Heart right ventricle (tissue), 16 donors: ENCODE measurements at regions not wholly inside any gene's neighbourhood (a gene's known extent, or its start where the extent isn't known, plus 50 kb on each side); places are given as distances from the start of the nearest gene placed in this dataset.
A peak's percentile ranks its signal among the peaks of the same experiment; 100 is the strongest.

Experiments used
- ATAC-seq, 8 donors: fragments of 200-7000 bp; cut with Tn5 transposase; one replicate each; pipeline ENCODE4 v1.9.1; 2020; ENCODE audit warnings: mild to moderate bottlenecking in 8 of 8, moderate library complexity in 8 of 8, moderate number of reproducible peaks in 1 of 8
- DNase-seq, 2 donors: peaks; one replicate each; pipeline ENCODE4 v3.0.0-alpha.2; 2020
- H3K27ac ChIP-seq, 10 donors: fragments of 200-600 bp; sonication (generic) in 2 of 10; one replicate each; pipeline versions ENCODE4 v1.5.0 to v1.8.0; 2020 to 2022; ENCODE audit warnings: mild to moderate bottlenecking in 3 of 10
- H3K27me3 ChIP-seq, 7 donors: fragments of 200-600 bp; one replicate each; pipeline ENCODE4 v1.8.0; 2021 to 2022; ENCODE audit warnings: mild to moderate bottlenecking in 2 of 7
- H3K36me3 ChIP-seq, 9 donors: fragments of 200-600 bp; sonication (generic) in 1 of 9; one replicate each; pipeline versions ENCODE4 v1.5.0 to v1.8.0; 2020 to 2022; ENCODE audit warnings: mild to moderate bottlenecking in 2 of 9
- H3K4me1 ChIP-seq, 9 donors: fragments of 200-600 bp; sonication (generic) in 1 of 9; one replicate each; pipeline versions ENCODE4 v1.5.0 to v1.8.0; 2020 to 2022; ENCODE audit warnings: mild to moderate bottlenecking in 4 of 9
- H3K4me3 ChIP-seq, 10 donors: fragments of 200-600 bp; sonication (generic) in 2 of 10; one replicate each; pipeline versions ENCODE4 v1.5.0 to v1.8.0; 2020 to 2022; ENCODE audit warnings: mild to moderate bottlenecking in 7 of 10, moderate library complexity in 2 of 10
- H3K9me3 ChIP-seq, 11 donors: fragments of 200-600 bp in 10 of 11; sonication (generic) in 2 of 11; one replicate each; pipeline versions ENCODE4 v1.5.0 to v1.8.0; 2013 to 2022; ENCODE audit warnings: mild to moderate bottlenecking in 2 of 11, control low read depth in 1 of 11, moderate library complexity in 1 of 11
- WGBS, 2 donors: extraction: QIAGEN DNeasy Blood & Tissue Kit; methylation state at CpG; one replicate each; pipeline ENCODE4 v1.1.7; 2013; ENCODE audit warnings: inconsistent platforms in 1 of 2; 5-methylcytosine and 5-hydroxymethylcytosine counted together
- intact Hi-C, 10 donors: fragments of 100-400 bp; cut with DNase I; formaldehyde crosslinking; loops; one replicate each; pipeline versions ENCODE4 v1.11.1 to v1.14.2; 2022
- TF ChIP-seq, protein P1 (sequence below), 9 donors: fragments of 200-600 bp; sonication (generic) in 2 of 9; IDR thresholded peaks; one replicate each; pipeline versions ENCODE4 v1.5.0 to v1.8.0; 2021 to 2022; ENCODE audit warnings: antibody characterized with exemption in 9 of 9, mild to moderate bottlenecking in 5 of 9, moderate library complexity in 1 of 9
- donor health status: Arrhythmogenic right ventricular cardiomyopathy.
- donor health status: ischemic (EF 13 %, LVEDD 7.1; RV severe dilation, severe dysfunction).
- donor health status: healthy with polysubstance abuse.
- donor health status: DM: no; HTN: yes; CAD: no.
- donor health status: DM: no; HTN: no; CAD: no.
- donor health status: ischemic (EF 25% LVEDD 6.9; RV normal size, moderate dysfunction).
- donor health status: ischemic (EF 25% LVEDD 5.7; RV mildly dilated, moderate dysfunction).
- donor health status: healthy.
- donor health status: DM: yes; HTN: yes; CAD: no.
- donor health status: Ischemic cardiomyopathy.
- donor health status: ischemic (EF 35%, LVEDD 5.7; RV mildly dilated, moderate dysfunction).
- donor health status: nonischemic (EF 11% LVEDD 7.7; RV severe dilation, severe dysfunction).
- donor health status: DM: yes; HTN: yes; CAD: no.
- donor health status: PGD.
- donor health status: ischemic (EF 29% LVEDD 5.4; RV normal size, mild dysfunction).
- donor health status: nonischemic (EF 23%, LVEDD 6.1; RV moderate dilation, normal function).

DNA sequence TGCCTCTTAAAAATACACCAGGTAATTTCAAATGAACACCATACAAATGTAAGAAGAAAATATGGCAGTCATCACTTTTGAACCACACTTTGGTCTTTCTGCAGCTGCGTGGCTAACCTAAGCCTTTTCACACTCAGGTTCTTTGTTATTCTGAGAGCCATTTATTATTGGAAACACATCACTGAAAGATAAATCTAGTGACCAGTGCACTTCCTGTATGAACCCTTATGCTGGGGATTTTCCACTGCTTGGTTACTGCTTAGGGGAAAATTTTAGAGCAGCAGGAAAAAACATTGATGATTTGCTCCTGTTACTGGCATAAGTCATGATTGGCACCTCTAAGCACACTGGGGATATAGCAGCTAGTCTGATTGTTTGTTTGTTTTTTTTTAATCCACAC, 58.6 kb upstream of the RANBP3L start:
- TF ChIP-seq, protein P1, sequence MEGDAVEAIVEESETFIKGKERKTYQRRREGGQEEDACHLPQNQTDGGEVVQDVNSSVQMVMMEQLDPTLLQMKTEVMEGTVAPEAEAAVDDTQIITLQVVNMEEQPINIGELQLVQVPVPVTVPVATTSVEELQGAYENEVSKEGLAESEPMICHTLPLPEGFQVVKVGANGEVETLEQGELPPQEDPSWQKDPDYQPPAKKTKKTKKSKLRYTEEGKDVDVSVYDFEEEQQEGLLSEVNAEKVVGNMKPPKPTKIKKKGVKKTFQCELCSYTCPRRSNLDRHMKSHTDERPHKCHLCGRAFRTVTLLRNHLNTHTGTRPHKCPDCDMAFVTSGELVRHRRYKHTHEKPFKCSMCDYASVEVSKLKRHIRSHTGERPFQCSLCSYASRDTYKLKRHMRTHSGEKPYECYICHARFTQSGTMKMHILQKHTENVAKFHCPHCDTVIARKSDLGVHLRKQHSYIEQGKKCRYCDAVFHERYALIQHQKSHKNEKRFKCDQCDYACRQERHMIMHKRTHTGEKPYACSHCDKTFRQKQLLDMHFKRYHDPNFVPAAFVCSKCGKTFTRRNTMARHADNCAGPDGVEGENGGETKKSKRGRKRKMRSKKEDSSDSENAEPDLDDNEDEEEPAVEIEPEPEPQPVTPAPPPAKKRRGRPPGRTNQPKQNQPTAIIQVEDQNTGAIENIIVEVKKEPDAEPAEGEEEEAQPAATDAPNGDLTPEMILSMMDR (IDR thresholded peaks at IDR 0.05), result no peak
- Histone ChIP-seq H3K4me3 (no peak overlapping the region), H3K4me1 (peaks cover 0 to 11% (median 0%) of the 10 kb centered on the region in 9 donors), H3K27ac (no peak overlapping the region), H3K27me3 (no peaks in the 10 kb centered on the region), H3K9me3 (no peaks in the 10 kb centered on the region), H3K36me3 (no peaks in the 10 kb centered on the region)
- intact Hi-C loops, result no loop called here
- ATAC-seq (no peak), DNase-seq (no peak)
- 44 to 48% methylated on average over 1 of the region's 1 CpG for WGBS, 2 donors

DNA sequence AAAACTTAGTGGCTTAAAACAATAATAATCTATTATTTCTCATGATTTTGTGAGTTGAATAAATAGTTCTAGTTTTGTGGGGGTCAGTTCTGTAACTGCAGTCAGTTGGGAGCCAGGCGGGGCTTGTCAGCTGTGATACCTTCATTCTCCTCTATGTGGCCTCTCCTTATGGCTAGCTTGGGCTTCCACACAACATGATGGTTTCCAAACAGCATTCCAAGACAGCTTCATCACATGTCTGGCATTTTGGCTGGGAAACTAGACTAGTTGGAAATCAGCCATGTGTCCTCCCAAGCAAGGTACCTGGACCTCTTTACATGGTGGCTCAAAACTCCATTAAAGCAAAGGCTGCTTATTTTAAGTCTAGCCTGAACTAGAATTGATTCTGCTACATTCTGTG, 61.4 kb upstream of the RANBP3L start:
- Histone ChIP-seq H3K4me1 (peaks cover 0 to 4% (median 0%) of the 10 kb centered on the region in 9 donors), H3K27me3 (no peaks in the 10 kb centered on the region), H3K4me3 (no peak overlapping the region), H3K36me3 (no peaks in the 10 kb centered on the region), H3K27ac (peak overlapping the region in 1 of 10 donors; percentile 34), H3K9me3 (no peaks in the 10 kb centered on the region)
- intact Hi-C loops, result no loop called here
- ATAC-seq, result no peak
- TF ChIP-seq, protein P1 (IDR thresholded peaks at IDR 0.05), result no peak
- DNase-seq, result no peak
- 92 to 100% methylated on average over 1 of the region's 1 CpG for WGBS, 2 donors

DNA sequence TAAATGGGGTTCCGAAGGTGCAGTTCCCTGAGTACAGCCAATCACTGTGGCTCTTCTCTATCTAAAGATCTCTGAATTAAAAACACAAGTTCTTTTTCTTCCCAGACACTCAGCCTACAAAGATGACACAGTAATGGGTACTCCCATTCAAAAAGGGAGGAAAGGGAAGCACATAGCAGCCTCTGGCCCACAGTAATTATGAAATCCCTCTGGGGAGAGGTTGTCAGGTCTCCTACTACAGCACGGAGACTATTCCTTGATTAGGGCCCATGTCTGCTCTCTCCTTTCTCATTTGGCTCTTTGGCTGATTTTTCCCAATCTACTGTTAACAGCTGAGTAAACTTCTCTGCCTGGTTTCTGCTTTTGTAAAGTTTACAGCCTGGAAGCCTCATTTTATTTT, 62.0 kb upstream of the RANBP3L start:
- TF ChIP-seq, protein P1 (IDR thresholded peaks at IDR 0.05), result no peak
- Histone ChIP-seq H3K4me1 (peaks cover 0 to 4% (median 0%) of the 10 kb centered on the region in 9 donors), H3K36me3 (no peaks in the 10 kb centered on the region), H3K9me3 (no peaks in the 10 kb centered on the region), H3K27ac (peak overlapping the region in 3 of 10 donors; percentile 13 to 37 (median 34)), H3K27me3 (no peaks in the 10 kb centered on the region), H3K4me3 (no peak overlapping the region)
- DNase-seq (no peak), ATAC-seq (peak in 3 of 8 donors; percentile 42 to 64 (median 51))
- intact Hi-C loops, result no loop called here
- WGBS, 2 donors, result 63 to 72% methylated on average over 2 of the region's 2 CpGs

DNA sequence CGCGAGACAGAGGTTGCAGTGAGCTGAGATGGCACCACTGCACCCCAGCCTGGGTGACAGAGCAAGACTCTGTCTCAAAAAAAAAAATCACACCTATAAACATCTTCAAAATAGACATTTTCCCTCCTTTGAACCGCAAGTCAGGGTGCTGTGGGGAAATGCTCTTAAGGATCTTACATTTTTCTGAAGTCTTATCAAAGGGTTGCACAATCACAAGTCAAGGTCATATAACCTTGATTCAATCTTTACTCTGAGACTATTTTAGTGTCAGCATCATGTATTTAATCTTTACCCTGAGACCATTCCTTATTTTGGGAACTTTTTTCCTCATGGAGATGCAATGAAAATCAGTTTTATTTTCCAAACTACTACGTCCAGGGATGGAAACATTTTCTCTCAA, 62.8 kb upstream of the RANBP3L start:
- 57 to 84% methylated on average over 4 of the region's 4 CpGs for WGBS, 2 donors
- H3K27ac ChIP-seq, result peak overlapping the region in 2 of 10 donors; percentile 34 to 37
- DNase-seq (no peak), ATAC-seq (no peak)
- no peak overlapping the region for H3K4me3 ChIP-seq
- peaks cover 0 to 4% (median 0%) of the 10 kb centered on the region in 9 donors for H3K4me1 ChIP-seq
- TF ChIP-seq, protein P1 (IDR thresholded peaks at IDR 0.05), result no peak
- H3K9me3 ChIP-seq, result no peaks in the 10 kb centered on the region
- H3K36me3 ChIP-seq, result no peaks in the 10 kb centered on the region
- intact Hi-C loops, result no loop called here
- H3K27me3 ChIP-seq, result no peaks in the 10 kb centered on the region
